LHCN-M2 (cell line): ENCODE measurements at regions not wholly inside any gene's neighbourhood (a gene's known extent, or its start where the extent isn't known, plus 50 kb on each side); places are given as distances from the start of the nearest gene placed in this dataset.

Source experiments
- DNase-seq: peaks from one replicate; pipeline ENCODE4 v3.0.0-alpha.2; 2012; ENCODE audit warnings: low read depth

- DNase-seq: no peak
Measured at GRCh38 chr10:10193848-10194247, 823.8 kb upstream of the CELF2 start.

GRCh38 chr10:10196701-10197100 is 821.0 kb upstream of the CELF2 start:
- DNase-seq: no peak

GRCh38 chr10:10197423-10197822 is 820.2 kb upstream of the CELF2 start:
- no peak for DNase-seq

- no peak for DNase-seq
Measured at GRCh38 chr10:10198363-10198762, 819.3 kb upstream of the CELF2 start.

- DNase-seq: no peak
Measured at GRCh38 chr10:10204415-10204814, 813.3 kb upstream of the CELF2 start.

- DNase-seq: no peak
Measured at GRCh38 chr10:10205906-10206305, 811.8 kb upstream of the CELF2 start.

GRCh38 chr10:10207538-10207937 is 810.1 kb upstream of the CELF2 start:
- DNase-seq: no peak

- no peak for DNase-seq
Measured at GRCh38 chr10:10208196-10208595, 809.5 kb upstream of the CELF2 start.

GRCh38 chr10:10209167-10209566 is 808.5 kb upstream of the CELF2 start:
- peak; percentile 61 for DNase-seq

- DNase-seq: no peak
Measured at GRCh38 chr10:10211409-10211808, 806.3 kb upstream of the CELF2 start.

- DNase-seq: no peak
Measured at GRCh38 chr10:10213237-10213636, 804.4 kb upstream of the CELF2 start.

- DNase-seq: peak; percentile 65
Measured at GRCh38 chr10:10222304-10222841, 795.3 kb upstream of the CELF2 start.

GRCh38 chr10:10223131-10223530 is 794.5 kb upstream of the CELF2 start:
- DNase-seq: no peak

- no peak for DNase-seq
Measured at GRCh38 chr10:10225136-10225676, 792.5 kb upstream of the CELF2 start.

- DNase-seq: no peak
Measured at GRCh38 chr10:10233229-10233628, 784.4 kb upstream of the CELF2 start.

- DNase-seq: peak; percentile 16
Measured at GRCh38 chr10:10235003-10235402, 782.7 kb upstream of the CELF2 start.

GRCh38 chr10:10247585-10247984 is 770.1 kb upstream of the CELF2 start:
- no peak for DNase-seq

GRCh38 chr10:10256860-10257259 is 760.8 kb upstream of the CELF2 start:
- peak; percentile 27 for DNase-seq

- DNase-seq: no peak
Measured at GRCh38 chr10:10259013-10259412, 758.7 kb upstream of the CELF2 start.

GRCh38 chr10:10270126-10271050 is 747.3 kb upstream of the CELF2 start:
- DNase-seq: no peak

- DNase-seq: no peak
Measured at GRCh38 chr10:10271639-10272192, 746.0 kb upstream of the CELF2 start.

GRCh38 chr10:10273661-10274060 is 744.0 kb upstream of the CELF2 start:
- DNase-seq: no peak

GRCh38 chr10:10279906-10280305 is 737.8 kb upstream of the CELF2 start:
- DNase-seq: no peak
